ENCODE measurements at regions not wholly inside any gene's neighbourhood (a gene's known extent, or its start where the extent isn't known, plus 50 kb on each side); places are given as distances from the start of the nearest gene placed in this dataset.

DNA sequence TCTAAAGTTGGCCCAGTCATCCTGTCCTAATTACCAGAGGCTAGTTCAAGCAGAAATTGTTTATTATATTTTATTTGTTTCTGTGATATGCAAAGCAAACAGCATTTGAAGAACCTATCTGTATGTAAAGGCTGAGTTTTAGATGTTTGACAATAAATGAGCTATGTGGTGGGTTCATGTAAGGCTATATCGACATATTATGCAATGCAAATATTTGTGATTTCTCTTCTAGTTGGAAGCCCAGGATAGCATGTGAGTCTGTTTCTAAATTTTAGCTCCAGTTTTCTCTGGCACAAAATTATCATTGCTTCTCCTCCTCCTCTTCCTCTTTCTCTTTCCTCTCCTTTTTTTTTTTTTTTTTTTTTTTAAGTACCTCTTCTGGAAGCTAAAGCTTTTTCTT is 263.2 kb upstream of the LMCD1 start:
- no peak for DNase-seq (ENCODE audit: low spot score in 2 of 2)
- Histone ChIP-seq H3K9me3 (peaks cover 0 to 15% of the 10 kb centered on the region in 2 donors), H3K4me3 (no peak overlapping the region), H3K27ac (peak overlapping the region in 1 of 2 donors; percentile 15), H3K36me3 (no peaks in the 10 kb centered on the region), H3K27me3 (no peaks in the 10 kb centered on the region), H3K4me1 (no peaks in the 10 kb centered on the region)
- intact Hi-C loops (cut with DNase I; ENCODE audit: low total_unique reads), result no loop called here
- TF ChIP-seq POLR2AphosphoS5 (IDR thresholded peaks at IDR 0.05) (no peak), POLR2A (IDR thresholded peaks at IDR 0.05) (no peak)

DNA sequence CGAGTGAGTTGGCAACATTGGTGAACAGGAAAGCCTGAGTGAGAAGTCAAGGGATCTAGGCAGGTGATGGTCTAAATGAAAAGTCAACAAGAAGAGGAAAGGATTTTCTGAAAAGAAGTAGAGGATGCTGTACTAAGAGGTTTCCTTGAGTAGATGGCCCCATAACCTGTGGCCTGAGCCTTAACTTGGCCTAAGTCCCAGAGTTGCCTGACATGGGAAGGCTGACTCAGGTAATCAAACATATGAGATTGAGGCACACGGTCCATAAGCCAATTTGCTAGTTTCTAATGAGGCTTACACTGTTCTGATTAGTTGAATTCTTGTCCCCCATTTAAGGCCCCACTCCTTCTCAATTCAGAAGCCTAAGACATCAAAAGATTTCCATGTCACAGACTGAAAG is 262.5 kb upstream of the LMCD1 start:
- intact Hi-C loops (cut with DNase I; ENCODE audit: low total_unique reads), result no loop called here
- DNase-seq (ENCODE audit: low spot score in 2 of 2), result no peak
- Histone ChIP-seq H3K9me3 (peaks cover 0 to 17% of the 10 kb centered on the region in 2 donors), H3K36me3 (no peaks in the 10 kb centered on the region), H3K27me3 (no peaks in the 10 kb centered on the region), H3K4me1 (no peaks in the 10 kb centered on the region), H3K4me3 (no peak overlapping the region), H3K27ac (no peak overlapping the region)
- TF ChIP-seq POLR2AphosphoS5 (IDR thresholded peaks at IDR 0.05), result no peak
- TF ChIP-seq POLR2A (IDR thresholded peaks at IDR 0.05), result no peak
- TF ChIP-seq, protein P1, sequence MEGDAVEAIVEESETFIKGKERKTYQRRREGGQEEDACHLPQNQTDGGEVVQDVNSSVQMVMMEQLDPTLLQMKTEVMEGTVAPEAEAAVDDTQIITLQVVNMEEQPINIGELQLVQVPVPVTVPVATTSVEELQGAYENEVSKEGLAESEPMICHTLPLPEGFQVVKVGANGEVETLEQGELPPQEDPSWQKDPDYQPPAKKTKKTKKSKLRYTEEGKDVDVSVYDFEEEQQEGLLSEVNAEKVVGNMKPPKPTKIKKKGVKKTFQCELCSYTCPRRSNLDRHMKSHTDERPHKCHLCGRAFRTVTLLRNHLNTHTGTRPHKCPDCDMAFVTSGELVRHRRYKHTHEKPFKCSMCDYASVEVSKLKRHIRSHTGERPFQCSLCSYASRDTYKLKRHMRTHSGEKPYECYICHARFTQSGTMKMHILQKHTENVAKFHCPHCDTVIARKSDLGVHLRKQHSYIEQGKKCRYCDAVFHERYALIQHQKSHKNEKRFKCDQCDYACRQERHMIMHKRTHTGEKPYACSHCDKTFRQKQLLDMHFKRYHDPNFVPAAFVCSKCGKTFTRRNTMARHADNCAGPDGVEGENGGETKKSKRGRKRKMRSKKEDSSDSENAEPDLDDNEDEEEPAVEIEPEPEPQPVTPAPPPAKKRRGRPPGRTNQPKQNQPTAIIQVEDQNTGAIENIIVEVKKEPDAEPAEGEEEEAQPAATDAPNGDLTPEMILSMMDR (IDR thresholded peaks at IDR 0.05), result no peak

DNA sequence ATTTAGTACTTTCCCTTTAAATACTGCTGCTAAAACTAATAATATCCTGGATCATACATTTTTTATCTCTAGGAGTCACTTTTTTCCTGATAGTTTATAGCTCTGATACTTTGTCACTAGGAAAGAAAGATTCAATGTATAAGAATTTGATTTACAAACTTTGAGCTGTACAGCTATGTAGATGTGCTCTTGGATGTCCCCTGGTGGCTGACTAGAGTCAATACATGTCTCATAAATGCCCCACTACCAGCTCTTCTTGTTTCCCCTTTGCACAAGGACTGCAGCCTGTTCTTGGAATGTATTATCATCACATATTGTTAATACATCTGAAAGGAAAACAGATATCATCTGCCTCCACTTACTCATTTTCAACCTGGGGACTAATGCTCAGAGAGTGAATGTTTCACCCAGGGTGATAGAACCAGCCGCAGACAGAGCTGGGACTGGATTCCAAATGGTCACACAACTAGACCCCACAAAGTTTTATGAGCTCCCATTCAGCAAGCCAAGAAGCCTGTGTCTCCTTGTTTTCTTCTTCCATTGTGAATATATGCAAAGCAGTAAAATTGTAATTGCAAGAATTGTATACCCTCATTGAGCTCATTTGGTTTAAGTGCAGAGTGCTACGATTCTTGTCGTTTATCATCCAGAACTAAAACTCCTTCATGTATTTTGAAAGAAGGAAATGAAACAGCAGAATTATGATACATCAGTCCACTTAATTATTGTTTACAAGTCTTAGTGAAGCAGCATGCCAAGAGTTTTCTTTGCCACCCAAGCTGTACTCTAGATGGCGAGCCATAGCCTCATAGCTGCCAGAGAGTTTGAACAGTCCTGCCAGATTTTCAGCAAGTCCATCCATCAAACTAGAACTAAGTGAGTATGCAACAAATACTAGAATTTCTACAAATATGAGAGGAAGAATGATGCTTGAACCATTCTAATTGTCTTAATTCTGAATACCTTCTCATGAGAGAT is 261.6 kb upstream of the LMCD1 start:
- Histone ChIP-seq H3K27me3 (no peaks in the 10 kb centered on the region), H3K4me1 (no peaks in the 10 kb centered on the region), H3K27ac (no peak overlapping the region), H3K9me3 (peaks cover 0 to 21% of the 10 kb centered on the region in 2 donors), H3K36me3 (no peaks in the 10 kb centered on the region), H3K4me3 (no peak overlapping the region)
- no peak for DNase-seq (ENCODE audit: low spot score in 2 of 2)
- intact Hi-C loops (cut with DNase I; ENCODE audit: low total_unique reads), result no loop called here
- TF ChIP-seq, protein P1 (IDR thresholded peaks at IDR 0.05), result peak in 2 of 3 donors; percentile 47 to 63
- TF ChIP-seq POLR2A (IDR thresholded peaks at IDR 0.05), result no peak
- no peak for TF ChIP-seq POLR2AphosphoS5 (IDR thresholded peaks at IDR 0.05)

DNA sequence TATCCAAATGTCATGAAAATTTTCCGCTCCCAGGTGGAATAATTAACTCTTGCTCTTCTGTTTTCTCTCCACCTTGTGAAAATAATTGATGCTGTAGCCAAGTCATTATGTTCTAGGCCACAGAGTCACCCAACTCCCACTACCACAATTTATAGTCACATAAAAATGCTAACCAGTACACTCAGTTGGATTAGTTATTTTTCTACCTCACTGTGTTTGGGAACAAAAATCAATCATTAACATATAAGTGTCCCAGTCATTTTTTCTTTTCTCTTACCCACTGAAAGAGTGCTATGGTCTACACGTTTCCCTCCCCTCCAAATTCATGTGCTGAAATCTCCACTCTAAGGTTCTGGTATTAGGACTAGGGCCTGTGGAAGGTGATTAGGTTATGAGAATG is 255.6 kb upstream of the LMCD1 start:
- Histone ChIP-seq H3K27me3 (no peaks in the 10 kb centered on the region), H3K4me3 (no peak overlapping the region), H3K4me1 (no peaks in the 10 kb centered on the region), H3K9me3 (peaks cover 0 to 21% of the 10 kb centered on the region in 2 donors), H3K36me3 (no peaks in the 10 kb centered on the region), H3K27ac (no peak overlapping the region)
- intact Hi-C loops (cut with DNase I; ENCODE audit: low total_unique reads), result no loop called here
- TF ChIP-seq, protein P1 (IDR thresholded peaks at IDR 0.05), result no peak
- no peak for DNase-seq (ENCODE audit: low spot score in 2 of 2)

DNA sequence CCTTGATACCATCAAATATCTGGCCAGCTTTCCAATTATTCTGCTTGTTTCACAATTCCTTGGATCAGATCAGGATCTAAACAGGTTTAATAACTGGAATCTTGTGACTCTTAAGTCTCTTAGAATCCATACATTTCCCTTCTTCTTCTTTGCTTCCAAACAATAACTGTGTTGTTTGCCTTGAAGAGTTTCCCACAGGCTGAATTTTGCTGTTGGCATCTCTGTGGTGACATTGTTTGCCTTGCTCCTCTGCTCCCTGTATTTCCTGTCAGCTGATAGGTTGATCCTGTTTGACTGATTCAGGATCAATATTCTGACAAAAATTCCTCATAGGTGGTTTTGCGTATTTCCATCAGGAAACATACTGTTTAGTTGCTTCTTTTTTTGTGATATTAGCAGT is 248.4 kb upstream of the LMCD1 start:
- no peak overlapping the region for H3K4me3 ChIP-seq
- no peaks in the 10 kb centered on the region for H3K9me3 ChIP-seq
- no peak overlapping the region for H3K27ac ChIP-seq
- DNase-seq (ENCODE audit: low spot score in 2 of 2), result no peak
- H3K27me3 ChIP-seq, result no peaks in the 10 kb centered on the region
- H3K4me1 ChIP-seq, result no peaks in the 10 kb centered on the region
- H3K36me3 ChIP-seq, result no peaks in the 10 kb centered on the region
- intact Hi-C loops (cut with DNase I; ENCODE audit: low total_unique reads), result no loop called here
- no peak for TF ChIP-seq POLR2A (IDR thresholded peaks at IDR 0.05)
- TF ChIP-seq POLR2AphosphoS5 (IDR thresholded peaks at IDR 0.05), result no peak
- TF ChIP-seq, protein P1 (IDR thresholded peaks at IDR 0.05), result no peak
